SH-SY5Y (cell line): ENCODE measurements at regions not wholly inside any gene's neighbourhood (a gene's known extent, or its start where the extent isn't known, plus 50 kb on each side); places are given as distances from the start of the nearest gene placed in this dataset.
A peak's percentile ranks its signal among the peaks of the same experiment; 100 is the strongest.

Experiments
- GATA2 ChIP-seq: IDR thresholded peaks from 2 replicates; pipeline ENCODE4 v1.6.1; 2011; ENCODE audit warnings: mild to moderate bottlenecking, low read depth, low read length
- GATA3 ChIP-seq: IDR thresholded peaks from 2 replicates; pipeline ENCODE4 v1.6.1; 2011; ENCODE audit warnings: low read depth, mild to moderate bottlenecking, low read length, moderate library complexity

DNA sequence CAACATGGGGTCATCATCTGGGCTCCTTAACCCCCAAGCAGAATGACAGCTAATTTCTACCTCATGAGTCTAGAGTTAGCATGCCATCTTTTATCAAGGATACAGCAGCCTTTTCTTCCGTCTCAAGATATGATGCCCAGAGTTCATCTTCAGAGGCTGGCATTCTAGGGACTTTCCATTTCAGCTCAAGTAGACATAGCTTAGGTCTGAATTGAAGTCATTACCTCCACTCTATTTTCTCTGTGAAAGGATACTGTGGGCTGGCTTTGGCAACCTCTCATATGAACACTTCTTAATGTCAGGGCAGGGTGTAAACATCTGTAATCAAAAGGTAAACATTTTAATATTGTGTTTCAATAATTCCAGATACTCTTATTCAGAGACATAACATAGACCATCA, 535.7 kb downstream of the MAT2B start:
- TF ChIP-seq GATA2: no peak
- TF ChIP-seq GATA3: no peak

DNA sequence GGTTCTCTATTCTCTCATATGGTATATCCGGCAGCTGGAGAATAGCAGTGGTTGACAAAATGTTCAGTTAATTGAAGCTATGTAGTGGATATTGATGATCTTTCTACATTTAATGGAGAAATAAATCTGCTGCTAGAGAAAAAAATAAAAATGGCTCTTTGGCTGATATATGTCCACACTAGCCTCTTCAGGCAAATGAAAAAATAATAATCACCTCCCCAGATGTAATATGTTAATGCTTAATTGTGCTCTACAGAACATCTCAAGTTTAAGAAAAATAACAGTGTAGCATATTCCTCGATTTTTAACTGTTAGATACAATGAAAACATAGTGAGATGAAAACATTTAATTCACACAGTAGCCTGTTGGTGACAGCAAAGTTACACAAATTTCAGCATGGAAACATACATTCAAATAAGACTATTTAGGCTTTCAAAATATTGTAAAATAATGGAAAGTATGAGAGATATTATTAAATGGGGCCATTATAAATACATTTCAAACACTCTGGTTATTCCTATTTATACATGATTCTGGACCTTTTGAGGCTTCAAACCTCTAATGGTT, 543.0 kb downstream of the MAT2B start:
- TF ChIP-seq GATA3 (no peak), GATA2 (no peak)

DNA sequence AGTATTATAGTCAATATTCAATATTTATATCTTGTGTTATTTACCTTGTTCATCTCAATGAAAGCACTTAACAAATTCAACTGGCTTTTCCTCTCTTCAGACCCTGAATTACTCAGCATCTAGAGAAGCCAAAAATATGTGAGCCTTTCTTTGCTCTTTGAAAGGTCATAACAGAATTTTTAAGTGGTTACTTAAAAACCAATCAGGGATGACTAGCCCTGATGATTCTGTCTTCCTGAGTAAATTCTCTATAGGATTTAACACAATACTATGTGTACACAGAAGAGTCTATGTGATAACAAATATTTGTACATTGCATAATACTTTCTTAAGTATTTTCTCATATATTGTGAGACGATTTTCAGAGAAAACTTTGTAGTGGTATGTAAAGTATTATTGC, 546.3 kb downstream of the MAT2B start:
- TF ChIP-seq GATA3 (no peak), GATA2 (no peak)

DNA sequence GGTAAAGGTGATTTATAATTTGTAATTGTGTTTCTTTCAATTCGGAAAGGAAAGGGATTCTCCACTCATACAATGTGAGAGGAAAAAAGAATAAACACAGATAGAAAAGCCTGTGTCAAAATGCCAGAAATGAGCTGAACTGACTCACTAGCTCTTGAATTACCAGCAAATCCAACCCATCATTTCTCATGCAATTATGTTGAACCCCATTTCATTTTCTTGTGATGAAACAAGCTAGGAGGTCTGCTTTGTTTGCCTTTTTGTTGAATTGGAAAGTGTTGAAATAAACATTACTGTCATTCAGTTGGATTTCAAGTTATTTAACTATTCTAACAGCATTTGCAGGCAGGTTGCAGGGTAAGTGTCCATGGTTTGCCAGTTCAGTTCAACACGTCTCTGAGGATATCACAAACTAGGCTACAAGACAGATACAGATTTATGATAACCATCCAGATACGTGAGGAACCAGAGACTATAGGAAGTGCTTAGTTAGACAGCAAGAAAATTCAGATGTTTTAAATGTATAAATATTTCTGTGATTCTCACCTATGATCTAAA, 547.2 kb downstream of the MAT2B start:
- TF ChIP-seq GATA3: no peak

DNA sequence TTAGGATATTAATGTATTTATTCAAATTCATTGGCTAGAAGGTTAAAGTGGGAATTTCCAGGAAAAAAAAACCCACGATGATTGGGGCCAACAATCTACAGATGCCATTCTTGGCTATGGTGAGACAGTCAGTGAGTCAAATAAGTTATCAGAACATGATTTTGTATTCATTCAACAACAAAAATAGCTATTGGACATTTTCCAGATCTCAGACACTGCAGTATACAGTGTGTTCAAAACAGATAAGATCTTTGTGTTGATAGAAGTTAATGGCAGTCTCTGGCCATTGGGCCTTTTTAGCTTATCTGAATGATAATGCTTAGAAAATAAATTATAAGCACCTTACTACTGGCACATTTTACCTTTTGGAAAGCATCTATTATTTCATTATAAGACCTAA, 547.7 kb downstream of the MAT2B start:
- peak; percentile 77 for TF ChIP-seq GATA2
- TF ChIP-seq GATA3: peak; percentile 93

DNA sequence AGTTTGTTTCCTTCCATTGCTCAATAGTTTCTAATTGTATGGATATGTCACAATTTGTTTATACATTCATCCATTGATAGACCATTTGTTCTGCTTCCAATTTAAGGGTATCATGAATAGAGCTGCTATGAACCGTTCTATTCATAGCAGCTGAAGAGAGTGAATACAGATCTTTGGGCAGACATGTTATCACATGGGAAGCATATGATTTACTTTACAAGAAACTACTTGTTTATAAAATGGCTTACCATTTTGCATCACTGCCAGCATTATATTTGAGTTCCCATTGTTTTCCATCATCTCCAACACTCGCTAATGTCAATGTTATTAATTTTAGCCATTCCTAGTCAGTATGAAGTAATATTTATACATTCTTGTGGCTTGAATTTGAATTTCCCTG, 549.0 kb downstream of the MAT2B start:
- TF ChIP-seq GATA3 (no peak), GATA2 (no peak)

DNA sequence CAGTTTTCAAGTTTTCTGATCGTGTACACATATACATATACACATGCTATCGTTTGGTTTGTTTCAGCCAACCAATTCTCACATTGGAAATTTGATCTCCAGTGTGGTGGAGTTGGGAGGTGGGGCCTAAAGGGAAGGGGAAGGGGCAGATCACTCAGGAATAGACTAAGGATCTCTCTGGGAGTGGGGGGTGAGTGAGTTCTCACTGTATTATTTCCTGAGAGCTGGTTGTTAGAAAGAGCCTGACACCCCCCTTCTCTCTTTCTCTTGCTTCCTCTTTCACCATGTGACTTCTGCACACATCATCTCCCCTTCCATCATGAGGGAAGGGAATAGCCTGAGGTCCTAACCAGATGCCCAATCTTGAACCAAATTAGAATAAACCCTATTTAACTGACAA, 551.7 kb downstream of the MAT2B start:
- no peak for TF ChIP-seq GATA3
- TF ChIP-seq GATA2: no peak

DNA sequence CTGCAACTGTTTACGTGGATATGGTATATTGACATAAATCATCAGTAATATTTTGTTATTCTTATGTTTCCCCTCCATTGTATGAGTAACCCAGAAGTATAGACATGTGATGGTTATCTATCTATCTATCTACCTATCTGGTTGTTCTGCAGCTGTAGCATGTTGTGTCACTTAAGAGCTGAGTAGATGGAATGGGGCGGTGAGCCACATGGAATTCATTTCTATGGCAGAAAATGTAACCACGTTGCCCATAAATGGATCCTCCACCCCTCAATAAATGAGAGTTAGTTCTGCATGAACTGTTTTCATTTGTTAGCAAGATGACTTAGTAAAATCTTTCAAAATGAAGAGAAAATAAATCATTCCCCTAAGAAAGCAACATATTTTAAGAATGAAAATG, 553.2 kb downstream of the MAT2B start:
- TF ChIP-seq GATA3: no peak
- TF ChIP-seq GATA2: no peak

DNA sequence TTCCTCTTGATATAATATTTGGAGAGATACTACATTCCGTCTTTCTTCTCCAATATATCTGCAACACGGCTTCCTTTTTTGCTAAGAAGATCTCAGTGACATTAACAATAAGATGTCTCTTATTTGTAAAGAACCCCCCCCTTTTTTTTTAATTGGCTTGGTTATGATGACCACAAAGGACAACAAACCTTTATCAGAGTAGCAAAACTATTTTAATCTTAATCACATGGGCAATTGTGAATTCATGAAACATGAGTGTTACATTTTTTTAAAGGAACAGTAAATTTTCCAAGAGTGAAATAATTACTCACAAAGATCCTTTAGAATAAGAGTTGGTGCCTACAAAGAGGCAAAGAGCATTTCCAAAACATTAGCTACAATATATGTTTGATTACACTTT, 554.1 kb downstream of the MAT2B start:
- no peak for TF ChIP-seq GATA2
- no peak for TF ChIP-seq GATA3

DNA sequence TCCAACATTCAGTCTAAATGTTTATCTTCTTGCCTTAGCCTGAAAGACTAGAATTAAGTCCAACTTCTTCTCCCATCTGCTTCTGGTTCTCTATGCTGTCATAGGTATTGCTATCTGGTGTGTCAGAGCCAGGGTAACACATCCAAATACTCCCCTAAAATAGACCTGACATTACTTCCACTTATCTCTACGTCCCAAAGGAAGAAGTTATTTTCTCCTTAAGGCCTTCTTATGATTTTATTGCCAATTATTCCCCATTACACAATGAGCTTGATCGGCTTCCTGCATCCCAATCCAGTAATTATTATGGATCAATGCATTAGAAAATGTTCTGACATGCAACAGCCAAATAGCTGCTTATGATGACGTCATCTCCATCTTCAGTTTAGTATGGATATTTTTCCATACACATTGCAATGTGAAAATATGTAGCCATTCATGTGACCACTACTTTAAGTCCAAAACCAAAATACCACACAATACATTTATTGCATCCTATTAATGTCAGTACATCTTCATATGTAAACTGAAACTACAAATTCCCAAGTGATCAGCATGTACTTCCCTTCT, 555.5 kb downstream of the MAT2B start:
- TF ChIP-seq GATA2: no peak
- TF ChIP-seq GATA3: no peak

DNA sequence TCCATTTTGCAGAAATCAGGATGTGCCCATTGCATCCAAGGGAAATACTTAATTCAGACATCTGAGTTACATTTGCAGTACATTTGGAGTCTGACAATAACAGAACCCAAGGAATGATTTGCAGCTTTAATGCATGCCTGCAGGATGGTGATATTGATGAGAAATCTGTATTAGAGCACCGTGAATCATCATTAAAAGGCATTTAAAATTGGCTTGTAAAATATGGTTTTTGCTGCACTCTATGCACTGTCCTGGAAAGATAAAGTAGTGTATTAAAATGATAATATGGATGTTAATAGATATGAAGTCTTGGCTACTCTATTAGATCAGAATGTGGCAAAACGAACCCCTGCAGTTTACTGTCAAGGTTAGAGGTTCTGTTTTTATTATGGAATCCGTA, 556.9 kb downstream of the MAT2B start:
- TF ChIP-seq GATA2 (no peak), GATA3 (no peak)

DNA sequence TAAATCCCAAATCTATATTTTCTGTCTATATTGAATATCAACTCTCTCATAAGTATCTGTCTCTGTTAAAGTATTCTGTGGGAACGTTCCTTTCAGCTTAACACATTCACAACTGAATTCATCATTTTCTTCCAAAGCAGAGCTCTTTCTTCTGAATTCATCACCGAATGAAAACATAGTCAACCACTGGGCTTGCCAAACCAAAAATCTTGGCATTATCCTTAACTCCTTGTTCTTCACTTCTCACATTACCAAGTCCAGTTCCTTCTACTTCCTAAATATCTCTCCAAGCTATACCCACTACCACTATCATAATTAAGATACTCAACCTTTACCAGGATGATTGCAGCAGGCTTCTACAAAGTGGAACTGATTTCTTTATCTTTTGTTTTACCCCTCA, 559.8 kb downstream of the MAT2B start:
- no peak for TF ChIP-seq GATA2
- no peak for TF ChIP-seq GATA3

DNA sequence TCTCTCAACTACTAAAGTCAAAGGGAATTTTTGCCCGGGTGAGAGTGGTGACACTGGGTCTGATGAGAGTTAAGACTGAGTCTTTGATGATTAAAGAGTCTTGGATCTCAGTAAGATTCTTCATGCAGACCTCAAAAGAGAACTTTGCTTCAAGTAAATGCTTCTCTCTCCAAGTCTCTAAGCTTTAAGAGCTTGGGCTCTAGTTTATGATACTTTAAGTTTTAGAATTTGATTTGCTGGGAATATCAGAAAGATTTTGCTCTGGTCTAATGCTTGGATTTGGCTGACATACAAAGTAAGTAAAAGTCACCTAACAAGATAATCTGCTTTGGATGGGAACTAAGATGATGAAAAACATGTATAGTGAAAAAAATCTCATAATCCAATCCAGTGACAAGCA, 566.3 kb downstream of the MAT2B start:
- TF ChIP-seq GATA3: no peak
- no peak for TF ChIP-seq GATA2

DNA sequence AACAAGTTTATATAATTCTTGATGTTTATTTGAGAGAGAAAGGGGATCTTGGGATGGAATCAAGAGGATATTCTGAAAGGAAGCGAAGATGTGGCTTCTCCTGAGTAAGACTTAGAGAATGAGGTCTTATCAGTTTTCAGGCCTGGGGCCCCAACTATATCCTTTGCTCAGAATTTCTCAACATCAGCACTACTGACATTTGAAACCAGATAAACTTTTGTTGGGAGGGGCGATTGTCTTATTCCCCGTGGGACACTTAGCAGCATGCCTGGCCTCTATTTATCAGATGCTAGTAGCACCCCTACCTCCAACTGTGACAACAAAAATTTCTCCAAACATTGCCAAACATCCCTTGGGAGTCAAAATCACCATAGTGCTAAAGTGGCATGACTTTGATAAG, 567.7 kb downstream of the MAT2B start:
- TF ChIP-seq GATA3 (no peak), GATA2 (no peak)

DNA sequence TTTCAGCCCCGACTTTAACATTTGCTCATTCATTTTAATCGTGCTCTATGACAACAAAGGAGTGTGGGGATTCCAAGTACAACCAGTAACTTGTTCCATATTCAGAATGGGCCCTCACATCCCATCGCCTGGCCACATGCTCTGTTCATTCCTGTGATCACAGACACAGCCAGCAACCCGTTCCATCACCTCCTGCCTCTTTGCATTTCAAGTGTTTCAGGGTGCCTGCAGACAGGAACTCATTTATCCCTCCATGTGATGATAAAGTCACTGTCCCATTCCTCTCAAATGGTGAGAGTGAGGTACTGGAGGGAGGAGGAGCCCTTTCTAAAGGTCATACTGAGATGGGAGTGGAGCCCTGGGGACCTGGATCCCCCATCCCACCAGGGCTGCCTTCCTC, 571.1 kb downstream of the MAT2B start:
- no peak for TF ChIP-seq GATA2
- no peak for TF ChIP-seq GATA3

DNA sequence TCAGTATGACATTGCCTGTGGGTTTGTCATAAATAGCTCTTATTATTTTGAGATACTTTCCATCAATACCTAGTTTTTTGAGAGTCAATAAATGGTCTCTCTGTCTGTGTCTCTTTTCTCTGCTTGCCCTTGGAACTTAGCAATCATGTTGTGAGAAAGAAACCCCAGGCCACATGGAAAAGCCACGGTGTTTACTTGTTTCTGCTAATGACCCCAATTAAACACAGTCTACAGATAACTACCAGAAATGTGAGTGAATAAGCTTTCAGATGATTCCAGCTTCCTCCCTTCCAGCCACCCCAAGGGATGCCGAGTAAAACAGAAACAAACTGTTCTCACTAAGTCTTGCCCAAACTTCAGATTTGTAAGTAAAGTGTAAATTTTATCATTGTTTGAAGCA, 584.9 kb downstream of the MAT2B start:
- no peak for TF ChIP-seq GATA2
- TF ChIP-seq GATA3: no peak

DNA sequence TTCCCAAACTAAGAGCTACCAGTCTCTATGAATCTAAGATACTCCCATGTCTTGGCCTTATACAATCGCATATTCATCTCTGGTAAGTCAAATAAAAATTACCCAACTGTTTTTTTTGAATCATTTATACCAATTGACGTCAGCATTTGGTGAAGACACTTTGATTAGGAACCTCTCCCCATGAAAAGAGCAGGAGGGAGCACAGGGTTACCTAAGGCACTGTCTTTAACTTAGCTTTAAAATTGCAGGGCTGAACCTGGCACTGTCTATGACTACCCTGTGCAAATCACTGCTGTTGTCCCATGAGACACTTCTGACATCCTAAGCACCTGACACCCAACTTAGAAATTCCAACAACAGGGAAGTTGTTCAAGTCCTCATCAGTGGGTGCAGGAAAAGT, 586.4 kb downstream of the MAT2B start:
- no peak for TF ChIP-seq GATA3
- no peak for TF ChIP-seq GATA2
